ENCODE measurements at regions not wholly inside any gene's neighbourhood (a gene's known extent, or its start where the extent isn't known, plus 50 kb on each side); places are given as distances from the start of the nearest gene placed in this dataset.

GRCh38 chr20:57973886-57974285 lies 254.6 kb downstream of the ANKRD60 start:
- TF ChIP-seq CTCF (conservative IDR thresholded peaks at IDR 0.05 in 1 of 2, IDR thresholded peaks at IDR 0.05 in 1 of 2; ENCODE audit: extremely low read depth in 1 of 2, insufficient read depth in 1 of 2, low read depth in 1 of 2, low read length in 2 of 2) (no peak), EZH2 (IDR thresholded peaks at IDR 0.05; ENCODE audit: borderline replicate concordance, low read length) (no peak)
